NB4 (cell line): ENCODE measurements at regions not wholly inside any gene's neighbourhood (a gene's known extent, or its start where the extent isn't known, plus 50 kb on each side); places are given as distances from the start of the nearest gene placed in this dataset.

Experiments used
- DNase-seq: peaks from one replicate; pipeline ENCODE4 v3.0.0; 2010; ENCODE audit warnings: low read depth
- H3K4me3 ChIP-seq: one replicate; pipeline ENCODE4 v1.5.1; 2011; ENCODE audit warnings: mild to moderate bottlenecking, low read depth, low read length, moderate library complexity
- CTCF ChIP-seq: IDR thresholded peaks from one replicate; pipeline ENCODE4 v1.5.1; 2012; ENCODE audit warnings: low read depth, low read length
- MAX ChIP-seq: IDR thresholded peaks from 2 replicates; pipeline ENCODE4 v1.6.1; 2011; ENCODE audit warnings: low read depth, low read length
- MYC ChIP-seq: IDR thresholded peaks from 2 replicates; pipeline ENCODE4 v1.6.1; 2011; ENCODE audit warnings: low read depth, low read length
- POLR2A ChIP-seq: IDR thresholded peaks from 2 replicates; pipeline ENCODE4 v1.6.1; 2011; ENCODE audit warnings: mild to moderate bottlenecking; ENCODE audit not compliant: insufficient read length; ENCODE audit errors: extremely low read depth

GRCh38 chr1:181202986-181203555, 114.6 kb downstream of the IER5 start:
- no peak for DNase-seq
- no peak overlapping the region for H3K4me3 ChIP-seq
- TF ChIP-seq MYC (no peak), MAX (no peak), CTCF (no peak), POLR2A (no peak)

GRCh38 chr1:181204530-181204929, 116.0 kb downstream of the IER5 start:
- TF ChIP-seq POLR2A (no peak), MAX (no peak), MYC (no peak), CTCF (no peak)
- DNase-seq, result no peak
- H3K4me3 ChIP-seq, result no peak overlapping the region

- TF ChIP-seq POLR2A (no peak), CTCF (no peak), MYC (no peak), MAX (no peak)
- DNase-seq, result no peak
- H3K4me3 ChIP-seq, result no peak overlapping the region
Measured at GRCh38 chr1:181205901-181206300, 117.4 kb downstream of the IER5 start.

GRCh38 chr1:181206513-181206912, 118.0 kb downstream of the IER5 start:
- TF ChIP-seq MYC (no peak), MAX (no peak), POLR2A (no peak), CTCF (no peak)
- DNase-seq, result no peak
- no peak overlapping the region for H3K4me3 ChIP-seq

GRCh38 chr1:181206979-181207790, 118.7 kb downstream of the IER5 start:
- H3K4me3 ChIP-seq, result no peak overlapping the region
- no peak for TF ChIP-seq MYC
- no peak for TF ChIP-seq POLR2A
- no peak for TF ChIP-seq CTCF
- TF ChIP-seq MAX, result no peak
- no peak for DNase-seq
